ENCODE measurements at regions not wholly inside any gene's neighbourhood (a gene's known extent, or its start where the extent isn't known, plus 50 kb on each side); places are given as distances from the start of the nearest gene placed in this dataset.
"Not testable (repeated sequence)": the region's sequence is repeated elsewhere in the genome, so short reads cannot be mapped to it uniquely, and the experiment has no call there.

DNA sequence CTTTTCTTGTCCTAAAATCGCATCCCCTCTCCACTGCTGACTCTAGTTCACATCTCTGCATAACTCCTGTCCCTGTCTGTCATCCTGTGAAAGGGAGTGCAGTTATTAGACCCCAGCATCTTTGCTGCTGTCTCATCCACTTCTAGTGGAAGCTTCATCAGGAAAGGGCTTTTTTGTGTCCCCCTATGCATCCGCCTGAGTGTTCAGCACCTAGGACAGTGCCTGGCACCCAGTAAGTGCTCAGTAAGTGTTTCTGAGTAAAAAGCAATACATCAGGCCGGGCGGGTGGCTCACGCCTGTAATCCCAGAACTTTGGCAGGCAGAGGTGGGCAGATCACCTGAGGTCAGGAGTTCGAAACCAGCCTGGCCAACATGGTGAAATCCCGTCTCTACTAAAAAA, 211.8 kb upstream of the FOXK1 start:
- Histone ChIP-seq H3K27ac (no peak overlapping the region), H2AFZ (replicated peaks) (no peak overlapping the region), H3K36me3 (no peaks in the 10 kb centered on the region), H3K4me3 (no peak overlapping the region), H3F3A (ENCODE audit: low read depth) (no peaks in the 10 kb centered on the region), H3K4me2 (no peak overlapping the region), H4K20me1 (ENCODE audit: low read depth) (no peaks in the 10 kb centered on the region), H3K9ac (no peak overlapping the region), H3K79me2 (ENCODE audit: low read depth) (no peaks in the 10 kb centered on the region), H3K9me3 (ENCODE audit: low read depth) (no peaks in the 10 kb centered on the region), H3K27me3 (no peaks in the 10 kb centered on the region), H3K4me1 (no peaks in the 10 kb centered on the region)
- peak; percentile 38 for DNase-seq (ENCODE audit: low spot score)
- no peak overlapping the region for H3K4me3 Mint-ChIP-seq
- peaks cover 3% of the 10 kb centered on the region for H3K9me3 Mint-ChIP-seq
- H3K36me3 Mint-ChIP-seq = no peaks in the 10 kb centered on the region
- H3K27ac Mint-ChIP-seq = no peak overlapping the region
- TF ChIP-seq EZH2 (IDR thresholded peaks at IDR 0.05) = no peak
- TF ChIP-seq EZH2phosphoT487 (IDR thresholded peaks at IDR 0.05) = no peak
- TF ChIP-seq, protein P1, sequence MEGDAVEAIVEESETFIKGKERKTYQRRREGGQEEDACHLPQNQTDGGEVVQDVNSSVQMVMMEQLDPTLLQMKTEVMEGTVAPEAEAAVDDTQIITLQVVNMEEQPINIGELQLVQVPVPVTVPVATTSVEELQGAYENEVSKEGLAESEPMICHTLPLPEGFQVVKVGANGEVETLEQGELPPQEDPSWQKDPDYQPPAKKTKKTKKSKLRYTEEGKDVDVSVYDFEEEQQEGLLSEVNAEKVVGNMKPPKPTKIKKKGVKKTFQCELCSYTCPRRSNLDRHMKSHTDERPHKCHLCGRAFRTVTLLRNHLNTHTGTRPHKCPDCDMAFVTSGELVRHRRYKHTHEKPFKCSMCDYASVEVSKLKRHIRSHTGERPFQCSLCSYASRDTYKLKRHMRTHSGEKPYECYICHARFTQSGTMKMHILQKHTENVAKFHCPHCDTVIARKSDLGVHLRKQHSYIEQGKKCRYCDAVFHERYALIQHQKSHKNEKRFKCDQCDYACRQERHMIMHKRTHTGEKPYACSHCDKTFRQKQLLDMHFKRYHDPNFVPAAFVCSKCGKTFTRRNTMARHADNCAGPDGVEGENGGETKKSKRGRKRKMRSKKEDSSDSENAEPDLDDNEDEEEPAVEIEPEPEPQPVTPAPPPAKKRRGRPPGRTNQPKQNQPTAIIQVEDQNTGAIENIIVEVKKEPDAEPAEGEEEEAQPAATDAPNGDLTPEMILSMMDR (IDR thresholded peaks at IDR 0.05) = no peak
- peaks cover 5% of the 10 kb centered on the region for H3K27me3 Mint-ChIP-seq (ENCODE audit: insufficient read depth, low read depth)
- peaks cover 8% of the 10 kb centered on the region for H3K4me1 Mint-ChIP-seq

DNA sequence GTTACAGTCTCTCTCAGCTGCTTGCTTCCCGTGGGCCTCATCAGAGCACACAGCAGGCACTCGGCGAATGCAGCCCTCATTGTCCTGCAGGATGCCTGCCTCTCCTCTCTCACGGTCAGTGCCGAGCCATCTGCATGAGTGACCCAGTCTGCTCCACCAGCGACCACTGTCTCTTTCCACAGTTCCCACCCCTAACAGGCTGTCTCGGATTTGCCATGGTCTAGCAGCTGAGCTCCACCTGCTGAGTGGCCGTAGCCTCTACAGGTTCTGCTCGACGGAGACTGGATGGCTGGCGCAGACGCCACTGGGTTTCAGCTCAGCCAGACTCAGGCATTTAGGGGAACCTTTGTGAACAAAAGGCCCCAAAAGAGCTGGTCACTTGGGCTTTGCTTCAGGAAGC, 209.4 kb upstream of the FOXK1 start:
- Histone ChIP-seq H3K4me2 (no peak overlapping the region), H3K27ac (no peak overlapping the region), H3F3A (ENCODE audit: low read depth) (no peaks in the 10 kb centered on the region), H3K27me3 (no peaks in the 10 kb centered on the region), H4K20me1 (ENCODE audit: low read depth) (no peaks in the 10 kb centered on the region), H3K9me3 (ENCODE audit: low read depth) (no peaks in the 10 kb centered on the region), H3K36me3 (no peaks in the 10 kb centered on the region), H3K79me2 (ENCODE audit: low read depth) (no peaks in the 10 kb centered on the region), H3K4me1 (no peaks in the 10 kb centered on the region), H3K4me3 (no peak overlapping the region), H2AFZ (replicated peaks) (peak overlapping the region; percentile 26), H3K9ac (no peak overlapping the region)
- H3K36me3 Mint-ChIP-seq = no peaks in the 10 kb centered on the region
- TF ChIP-seq, protein P1 (IDR thresholded peaks at IDR 0.05) = peak; percentile 27
- no peak for TF ChIP-seq EZH2 (IDR thresholded peaks at IDR 0.05)
- DNase-seq (ENCODE audit: low spot score) = peak; percentile 42
- H3K4me3 Mint-ChIP-seq = no peak overlapping the region
- peaks cover 3% of the 10 kb centered on the region for H3K9me3 Mint-ChIP-seq
- H3K27me3 Mint-ChIP-seq (ENCODE audit: insufficient read depth, low read depth) = peaks cover 4% of the 10 kb centered on the region
- H3K27ac Mint-ChIP-seq = peak overlapping the region; percentile 15
- H3K4me1 Mint-ChIP-seq = peaks cover 8% of the 10 kb centered on the region

DNA sequence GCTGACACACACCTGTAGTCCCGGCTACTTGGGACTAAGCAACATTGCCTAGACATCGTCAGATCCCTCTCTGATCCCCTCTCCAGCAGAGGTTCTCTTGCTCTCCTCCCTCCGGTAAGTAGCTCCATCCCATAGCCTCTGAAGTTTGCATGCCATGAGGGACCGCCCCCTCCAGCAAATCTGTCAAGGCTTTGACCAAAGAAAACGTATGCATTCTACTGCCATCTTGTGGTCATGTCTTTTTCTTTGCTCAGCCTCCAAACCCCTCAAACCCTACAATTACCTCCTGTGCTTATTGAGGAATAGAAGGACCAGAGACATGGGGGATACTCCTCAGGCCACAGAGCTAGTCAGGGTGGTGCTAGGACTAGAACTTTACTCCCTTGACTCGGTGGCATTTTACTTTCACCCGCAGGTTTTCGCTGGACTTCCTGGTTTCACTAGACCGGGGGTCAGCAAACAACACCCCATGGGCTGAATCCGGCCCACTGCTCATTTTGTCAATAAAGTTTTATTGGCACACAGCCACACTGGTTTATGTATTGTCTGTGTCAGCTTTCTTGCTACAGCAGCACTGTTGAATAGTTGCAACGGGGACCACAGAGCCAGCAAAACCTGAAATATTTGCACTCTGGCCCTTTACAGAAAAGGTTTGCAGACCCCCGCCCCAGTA, 202.6 kb upstream of the FOXK1 start:
- Mint-ChIP-seq H3K4me1 (no peaks in the 10 kb centered on the region), H3K4me3 (no peak overlapping the region), H3K27ac (no peak overlapping the region), H3K27me3 (ENCODE audit: insufficient read depth, low read depth) (peaks cover 5% of the 10 kb centered on the region), H3K36me3 (no peaks in the 10 kb centered on the region), H3K9me3 (peaks cover 21% of the 10 kb centered on the region)
- no peaks in the 10 kb centered on the region for H4K20me1 ChIP-seq (ENCODE audit: low read depth)
- no peaks in the 10 kb centered on the region for H3F3A ChIP-seq (ENCODE audit: low read depth)
- no peaks in the 10 kb centered on the region for H3K36me3 ChIP-seq
- H3K9ac ChIP-seq = no peak overlapping the region
- TF ChIP-seq, protein P1 (IDR thresholded peaks at IDR 0.05) = peak; percentile 67
- TF ChIP-seq EZH2 (IDR thresholded peaks at IDR 0.05) = no peak
- H3K4me3 ChIP-seq = no peak overlapping the region
- H3K4me1 ChIP-seq = no peaks in the 10 kb centered on the region
- DNase-seq (ENCODE audit: low spot score) = peak; percentile 78
- no peaks in the 10 kb centered on the region for H3K79me2 ChIP-seq (ENCODE audit: low read depth)
- H3K27me3 ChIP-seq = no peaks in the 10 kb centered on the region
- no peaks in the 10 kb centered on the region for H3K9me3 ChIP-seq (ENCODE audit: low read depth)
- no peak overlapping the region for H2AFZ ChIP-seq (replicated peaks)
- no peak overlapping the region for H3K4me2 ChIP-seq
- H3K27ac ChIP-seq = no peak overlapping the region

DNA sequence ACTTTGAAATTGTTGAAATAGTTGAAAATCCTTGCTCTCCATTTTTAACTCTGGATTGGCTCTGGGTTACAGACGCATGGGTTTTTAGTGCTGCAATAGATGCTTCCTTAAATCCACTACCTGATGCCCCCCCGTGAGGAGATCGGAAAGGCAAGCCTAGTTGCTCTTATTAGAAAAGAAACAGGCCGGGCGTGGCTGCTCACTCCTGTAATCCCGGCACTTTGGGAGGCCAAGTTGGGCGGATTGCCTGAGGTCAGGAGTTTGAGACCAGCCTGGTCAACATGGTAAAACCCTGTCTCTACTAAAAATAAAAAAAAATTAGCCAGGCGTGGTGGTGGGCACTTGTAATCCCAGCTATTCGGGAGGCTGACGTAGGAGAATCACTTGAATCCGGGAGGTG, 202.0 kb upstream of the FOXK1 start:
- H3K36me3 ChIP-seq; H3K4me3 Mint-ChIP-seq; H3K4me2 ChIP-seq; H3K27ac Mint-ChIP-seq; H3K36me3 Mint-ChIP-seq; H3K27me3 Mint-ChIP-seq (ENCODE audit: insufficient read depth, low read depth); H3K27me3 ChIP-seq; H2AFZ ChIP-seq (replicated peaks); H3K9ac ChIP-seq; H3K9me3 ChIP-seq (ENCODE audit: low read depth); H4K20me1 ChIP-seq (ENCODE audit: low read depth); H3K4me1 Mint-ChIP-seq; H3K79me2 ChIP-seq (ENCODE audit: low read depth); H3F3A ChIP-seq (ENCODE audit: low read depth); H3K4me3 ChIP-seq; H3K4me1 ChIP-seq; DNase-seq (ENCODE audit: low spot score); H3K27ac ChIP-seq: not testable (repeated sequence)
- H3K9me3 Mint-ChIP-seq = peaks cover 21% of the 10 kb centered on the region
